ENCODE measurements at regions not wholly inside any gene's neighbourhood (a gene's known extent, or its start where the extent isn't known, plus 50 kb on each side); places are given as distances from the start of the nearest gene placed in this dataset.

GRCh38 chr2:20523799-20524187 is 76.9 kb downstream of the RHOB start:
- no peaks in the 10 kb centered on the region for H3K27me3 ChIP-seq
- no peak overlapping the region for H3K4me3 ChIP-seq
- H3K4me1 ChIP-seq (ENCODE audit: low read depth), result no peaks in the 10 kb centered on the region
- DNase-seq (ENCODE audit: low read depth in 1 of 2, low spot score in 1 of 2), result no peak
- no peaks in the 10 kb centered on the region for H3K36me3 ChIP-seq
- H3K9me3 ChIP-seq (ENCODE audit: low read depth), result no peaks in the 10 kb centered on the region
- no peak overlapping the region for H3K27ac ChIP-seq
- no peak for TF ChIP-seq CTCF (IDR thresholded peaks at IDR 0.05; ENCODE audit: low read depth, low read length)

DNA sequence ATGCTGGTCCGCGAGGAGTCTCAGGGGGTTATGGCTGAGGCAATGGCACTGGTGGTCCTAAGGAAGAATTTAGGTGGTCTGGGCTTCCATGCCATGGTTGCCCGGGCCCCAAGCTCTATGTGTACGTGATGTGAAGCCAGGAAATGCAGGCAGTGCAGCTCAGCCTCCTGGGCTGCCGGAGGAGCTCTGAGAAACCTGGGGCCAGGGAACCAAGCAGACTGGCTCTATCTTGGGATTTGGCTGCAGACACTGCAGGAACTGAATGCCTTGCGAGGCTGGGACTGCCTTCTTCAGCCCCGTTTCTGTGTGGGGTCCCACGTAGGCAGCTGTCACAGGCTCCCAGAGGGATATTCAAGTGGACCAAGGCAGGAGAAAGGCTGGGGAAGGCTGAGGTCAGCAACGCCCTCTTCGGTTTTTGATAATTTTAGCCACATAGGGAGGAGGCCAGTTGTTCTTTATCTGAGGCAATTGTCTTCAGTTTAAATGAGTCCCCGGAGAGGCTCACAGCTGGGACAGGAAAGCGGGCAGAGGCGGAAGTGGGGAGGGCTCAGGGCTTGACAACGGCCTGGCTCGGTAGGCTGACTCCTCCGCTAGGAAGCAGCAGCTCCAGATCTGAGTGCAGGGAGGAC is 77.7 kb downstream of the RHOB start:
- DNase-seq (ENCODE audit: low read depth in 1 of 2, low spot score in 1 of 2), result peak in 1 of 2 donors; percentile 61
- peak overlapping the region; percentile 34 for H3K27ac ChIP-seq
- no peak overlapping the region for H3K4me3 ChIP-seq
- no peaks in the 10 kb centered on the region for H3K4me1 ChIP-seq (ENCODE audit: low read depth)
- no peaks in the 10 kb centered on the region for H3K9me3 ChIP-seq (ENCODE audit: low read depth)
- no peaks in the 10 kb centered on the region for H3K27me3 ChIP-seq
- no peaks in the 10 kb centered on the region for H3K36me3 ChIP-seq
- TF ChIP-seq CTCF (IDR thresholded peaks at IDR 0.05; ENCODE audit: low read depth, low read length), result no peak

GRCh38 chr2:20525041-20526035 is 78.5 kb downstream of the RHOB start:
- Histone ChIP-seq H3K27ac (no peak overlapping the region), H3K27me3 (no peaks in the 10 kb centered on the region), H3K36me3 (no peaks in the 10 kb centered on the region), H3K4me3 (no peak overlapping the region), H3K4me1 (ENCODE audit: low read depth) (no peaks in the 10 kb centered on the region), H3K9me3 (ENCODE audit: low read depth) (no peaks in the 10 kb centered on the region)
- peak in 1 of 2 donors; percentile 71 for DNase-seq (ENCODE audit: low read depth in 1 of 2, low spot score in 1 of 2)
- TF ChIP-seq CTCF (IDR thresholded peaks at IDR 0.05; ENCODE audit: low read depth, low read length), result no peak

GRCh38 chr2:20526160-20526559 is 79.3 kb downstream of the RHOB start:
- Histone ChIP-seq H3K4me1 (ENCODE audit: low read depth) (no peaks in the 10 kb centered on the region), H3K4me3 (no peak overlapping the region), H3K9me3 (ENCODE audit: low read depth) (no peaks in the 10 kb centered on the region), H3K36me3 (no peaks in the 10 kb centered on the region), H3K27me3 (no peaks in the 10 kb centered on the region), H3K27ac (no peak overlapping the region)
- no peak for DNase-seq (ENCODE audit: low read depth in 1 of 2, low spot score in 1 of 2)
- no peak for TF ChIP-seq CTCF (IDR thresholded peaks at IDR 0.05; ENCODE audit: low read depth, low read length)

DNA sequence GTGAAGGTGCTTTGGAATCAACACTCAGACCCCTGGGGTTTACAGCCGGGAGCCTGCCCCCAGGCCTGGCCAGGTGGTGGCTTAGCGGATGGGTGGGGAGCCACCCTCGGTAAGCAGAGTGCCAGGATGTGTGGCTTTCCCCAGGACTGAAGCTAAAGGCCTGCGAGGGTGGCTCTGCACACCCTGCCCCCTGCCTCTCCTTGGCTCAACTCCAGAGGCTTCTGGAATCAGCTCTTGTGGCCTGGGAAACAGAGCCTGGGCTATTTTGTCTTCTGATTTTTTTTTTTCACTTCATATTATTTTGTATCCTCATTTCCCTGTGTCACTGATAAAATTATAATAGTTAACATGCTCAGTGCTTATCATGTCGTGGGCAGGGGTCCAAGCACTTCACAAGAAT is 79.8 kb downstream of the RHOB start:
- Histone ChIP-seq H3K9me3 (ENCODE audit: low read depth) (no peaks in the 10 kb centered on the region), H3K4me1 (ENCODE audit: low read depth) (no peaks in the 10 kb centered on the region), H3K4me3 (no peak overlapping the region), H3K27me3 (no peaks in the 10 kb centered on the region), H3K27ac (no peak overlapping the region), H3K36me3 (no peaks in the 10 kb centered on the region)
- TF ChIP-seq CTCF (IDR thresholded peaks at IDR 0.05; ENCODE audit: low read depth, low read length), result no peak
- peak in 1 of 2 donors; percentile 66 for DNase-seq (ENCODE audit: low read depth in 1 of 2, low spot score in 1 of 2)
